Suprapubic skin (tissue), 4 donors: ENCODE measurements at regions not wholly inside any gene's neighbourhood (a gene's known extent, or its start where the extent isn't known, plus 50 kb on each side); places are given as distances from the start of the nearest gene placed in this dataset.

Experiments used
- DNase-seq, 2 donors: peaks; one replicate each; pipeline ENCODE4 v3.0.0-alpha.2; 2019; ENCODE audit warnings: low spot score in 2 of 2
- H3K27ac ChIP-seq: fragments of 200-600 bp; sonication (generic); one replicate; pipeline ENCODE4 v1.5.1; 2019
- H3K27me3 ChIP-seq: fragments of 200-600 bp; sonication (generic); one replicate; pipeline ENCODE4 v1.5.1; 2019
- H3K36me3 ChIP-seq: fragments of 200-600 bp; sonication (generic); one replicate; pipeline ENCODE4 v1.5.1; 2019
- H3K4me1 ChIP-seq: fragments of 200-600 bp; sonication (generic); one replicate; pipeline ENCODE4 v1.5.1; 2019
- H3K4me3 ChIP-seq: fragments of 200-600 bp; sonication (generic); one replicate; pipeline ENCODE4 v1.5.1; 2019; ENCODE audit warnings: mild to moderate bottlenecking
- H3K9me3 ChIP-seq: fragments of 200-600 bp; sonication (generic); one replicate; pipeline ENCODE4 v1.5.1; 2019
- EP300 ChIP-seq: sonication (generic); formaldehyde crosslinking; IDR thresholded peaks from one replicate; pipeline ENCODE4 v1.6.1; 2017; ENCODE audit warnings: antibody characterized with exemption
- POLR2A ChIP-seq, 2 donors: fragments of 450-650 bp; IDR thresholded peaks; one replicate each; pipeline ENCODE4 v1.6.1; 2017; ENCODE audit warnings: antibody characterized with exemption in 2 of 2, mild to moderate bottlenecking in 2 of 2, moderate library complexity in 2 of 2
- POLR2AphosphoS5 ChIP-seq, 3 donors: sonication (generic); formaldehyde crosslinking; IDR thresholded peaks; one replicate each; pipeline ENCODE4 v1.6.1; 2017; ENCODE audit warnings: antibody characterized with exemption in 3 of 3
- WGBS: methylation state at CpG from one replicate; pipeline ENCODE4 v1.1.5; 2018; 5-methylcytosine and 5-hydroxymethylcytosine counted together
- TF ChIP-seq, protein P1 (sequence below), 2 donors: fragments of 200-600 bp in 1 of 2; fragments of 450-650 bp in 1 of 2; sonication (generic) in 1 of 2; IDR thresholded peaks; one replicate each; pipeline ENCODE4 v1.5.1; 2016 to 2019; ENCODE audit warnings: antibody characterized with exemption in 2 of 2, mild to moderate bottlenecking in 1 of 2, moderate library complexity in 1 of 2

DNA sequence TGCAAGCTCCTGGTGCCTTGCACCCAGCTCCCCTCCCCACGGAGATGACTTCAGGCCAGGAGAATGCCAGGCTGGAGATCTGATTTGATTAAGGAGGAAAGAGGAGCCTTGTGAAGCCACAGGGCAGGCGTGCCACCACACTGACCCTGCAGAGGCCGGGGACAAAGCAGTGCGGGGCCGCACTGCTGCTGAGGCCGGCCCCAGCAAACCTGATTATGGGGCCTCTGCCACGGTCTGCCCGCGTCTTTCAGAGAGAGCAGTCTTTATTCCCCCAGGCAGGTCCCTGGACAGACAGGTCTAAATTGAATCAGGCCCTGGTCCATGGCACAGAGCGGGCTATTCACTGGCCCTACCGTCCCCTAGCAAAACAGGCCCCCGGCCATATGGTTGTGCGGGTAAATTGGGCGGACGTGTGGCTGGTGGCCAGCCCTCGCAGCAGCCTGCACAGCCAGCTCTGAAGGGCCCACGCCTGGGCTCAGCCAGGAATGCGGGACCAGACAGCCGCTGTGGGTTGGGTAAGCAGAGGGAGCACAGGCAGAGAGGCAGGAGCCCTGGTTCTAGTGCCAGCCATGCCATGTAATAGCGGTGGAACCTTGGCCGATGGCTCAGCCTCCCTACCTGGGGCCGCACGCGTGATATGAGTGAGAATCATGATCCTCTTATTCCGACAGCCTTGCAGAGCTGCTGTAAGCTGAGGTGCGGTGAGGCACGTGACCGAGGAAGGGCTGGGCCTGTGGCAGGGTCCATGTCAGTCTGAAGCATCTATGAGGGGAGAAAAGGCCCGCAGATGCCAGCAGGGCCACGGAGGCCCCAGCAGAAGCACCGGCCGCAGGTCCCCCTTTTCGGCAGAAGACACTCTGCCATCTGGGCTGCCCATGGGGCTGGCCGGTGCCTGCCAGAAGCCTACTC lies 97.3 kb upstream of the MYCN start:
- Histone ChIP-seq H3K36me3 (no peaks in the 10 kb centered on the region), H3K9me3 (no peaks in the 10 kb centered on the region), H3K27ac (no peak overlapping the region), H3K4me1 (no peaks in the 10 kb centered on the region), H3K27me3 (no peaks in the 10 kb centered on the region), H3K4me3 (no peak overlapping the region)
- 87% methylated on average over 31 of the region's 34 CpGs for WGBS
- no peak for DNase-seq
- TF ChIP-seq, protein P1, sequence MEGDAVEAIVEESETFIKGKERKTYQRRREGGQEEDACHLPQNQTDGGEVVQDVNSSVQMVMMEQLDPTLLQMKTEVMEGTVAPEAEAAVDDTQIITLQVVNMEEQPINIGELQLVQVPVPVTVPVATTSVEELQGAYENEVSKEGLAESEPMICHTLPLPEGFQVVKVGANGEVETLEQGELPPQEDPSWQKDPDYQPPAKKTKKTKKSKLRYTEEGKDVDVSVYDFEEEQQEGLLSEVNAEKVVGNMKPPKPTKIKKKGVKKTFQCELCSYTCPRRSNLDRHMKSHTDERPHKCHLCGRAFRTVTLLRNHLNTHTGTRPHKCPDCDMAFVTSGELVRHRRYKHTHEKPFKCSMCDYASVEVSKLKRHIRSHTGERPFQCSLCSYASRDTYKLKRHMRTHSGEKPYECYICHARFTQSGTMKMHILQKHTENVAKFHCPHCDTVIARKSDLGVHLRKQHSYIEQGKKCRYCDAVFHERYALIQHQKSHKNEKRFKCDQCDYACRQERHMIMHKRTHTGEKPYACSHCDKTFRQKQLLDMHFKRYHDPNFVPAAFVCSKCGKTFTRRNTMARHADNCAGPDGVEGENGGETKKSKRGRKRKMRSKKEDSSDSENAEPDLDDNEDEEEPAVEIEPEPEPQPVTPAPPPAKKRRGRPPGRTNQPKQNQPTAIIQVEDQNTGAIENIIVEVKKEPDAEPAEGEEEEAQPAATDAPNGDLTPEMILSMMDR (IDR thresholded peaks at IDR 0.05) = no peak
- no peak for TF ChIP-seq EP300
- no peak for TF ChIP-seq POLR2AphosphoS5 (IDR thresholded peaks at IDR 0.05)
- no peak for TF ChIP-seq POLR2A (IDR thresholded peaks at IDR 0.05)

DNA sequence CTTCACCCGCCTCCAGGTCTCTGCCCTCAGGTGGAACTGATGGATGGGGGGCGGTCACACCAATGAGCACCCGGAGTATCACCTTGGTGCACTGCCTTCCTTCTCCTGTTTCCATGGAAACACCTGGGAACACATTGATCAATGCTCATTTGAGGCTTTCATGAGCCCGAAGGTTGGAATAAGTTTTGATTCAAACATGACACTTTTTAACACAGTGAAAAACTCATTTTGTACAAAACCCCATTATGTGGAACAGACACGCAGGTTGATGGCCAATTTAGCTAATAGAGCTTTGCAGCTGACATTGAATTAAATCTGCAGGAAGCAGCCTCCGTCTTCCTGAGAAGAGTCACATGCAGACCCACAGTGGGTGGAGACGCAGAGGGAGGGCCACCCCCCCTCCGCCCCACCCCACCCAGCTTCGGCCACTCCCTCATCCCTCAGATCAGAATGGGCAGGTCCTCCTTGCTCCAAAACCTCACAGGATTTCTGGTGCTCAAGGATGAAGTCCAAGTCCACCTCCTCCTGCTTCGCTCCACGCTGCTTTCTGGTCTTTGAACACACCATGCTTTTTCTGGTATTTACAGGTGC lies 96.0 kb upstream of the MYCN start:
- DNase-seq = no peak
- no peaks in the 10 kb centered on the region for H3K36me3 ChIP-seq
- WGBS = 58% methylated on average over 11 of the region's 11 CpGs

DNA sequence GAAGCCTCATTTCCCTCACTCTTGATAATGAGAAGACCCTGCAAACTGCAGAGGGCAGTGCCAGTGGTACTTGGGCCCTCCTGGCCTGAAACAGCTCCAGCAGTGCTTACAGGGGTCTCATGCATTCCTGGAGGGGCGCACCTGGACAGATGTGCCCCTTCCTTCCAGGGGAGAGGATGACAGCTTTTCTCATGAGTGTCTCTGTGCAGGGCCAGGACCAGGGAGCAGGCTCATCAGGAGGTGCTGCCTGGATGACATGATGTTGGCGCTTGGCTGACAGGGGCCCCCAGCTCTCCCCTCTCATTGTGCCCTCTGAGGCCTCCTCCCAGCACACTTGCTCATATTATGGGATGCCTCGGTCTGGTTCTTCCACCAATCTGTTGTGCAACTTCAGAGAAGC lies 95.1 kb upstream of the MYCN start:
- Histone ChIP-seq H3K27ac (no peak overlapping the region), H3K36me3 (no peaks in the 10 kb centered on the region), H3K4me1 (no peaks in the 10 kb centered on the region), H3K4me3 (no peak overlapping the region), H3K9me3 (no peaks in the 10 kb centered on the region), H3K27me3 (no peaks in the 10 kb centered on the region)
- DNase-seq = no peak
- TF ChIP-seq POLR2AphosphoS5 (IDR thresholded peaks at IDR 0.05) (no peak), EP300 (no peak), POLR2A (IDR thresholded peaks at IDR 0.05) (no peak)
- TF ChIP-seq, protein P1 (IDR thresholded peaks at IDR 0.05) = no peak
- 82% methylated on average over 3 of the region's 3 CpGs for WGBS

More for the DNA sequence above, 96.0 kb upstream of the MYCN start:
- Histone ChIP-seq H3K4me3 (no peak overlapping the region), H3K4me1 (no peaks in the 10 kb centered on the region), H3K27me3 (no peaks in the 10 kb centered on the region), H3K9me3 (no peaks in the 10 kb centered on the region), H3K27ac (no peak overlapping the region)
- TF ChIP-seq EP300 (no peak), POLR2A (IDR thresholded peaks at IDR 0.05) (no peak), POLR2AphosphoS5 (IDR thresholded peaks at IDR 0.05) (no peak)
- TF ChIP-seq, protein P1 (IDR thresholded peaks at IDR 0.05) = no peak

DNA sequence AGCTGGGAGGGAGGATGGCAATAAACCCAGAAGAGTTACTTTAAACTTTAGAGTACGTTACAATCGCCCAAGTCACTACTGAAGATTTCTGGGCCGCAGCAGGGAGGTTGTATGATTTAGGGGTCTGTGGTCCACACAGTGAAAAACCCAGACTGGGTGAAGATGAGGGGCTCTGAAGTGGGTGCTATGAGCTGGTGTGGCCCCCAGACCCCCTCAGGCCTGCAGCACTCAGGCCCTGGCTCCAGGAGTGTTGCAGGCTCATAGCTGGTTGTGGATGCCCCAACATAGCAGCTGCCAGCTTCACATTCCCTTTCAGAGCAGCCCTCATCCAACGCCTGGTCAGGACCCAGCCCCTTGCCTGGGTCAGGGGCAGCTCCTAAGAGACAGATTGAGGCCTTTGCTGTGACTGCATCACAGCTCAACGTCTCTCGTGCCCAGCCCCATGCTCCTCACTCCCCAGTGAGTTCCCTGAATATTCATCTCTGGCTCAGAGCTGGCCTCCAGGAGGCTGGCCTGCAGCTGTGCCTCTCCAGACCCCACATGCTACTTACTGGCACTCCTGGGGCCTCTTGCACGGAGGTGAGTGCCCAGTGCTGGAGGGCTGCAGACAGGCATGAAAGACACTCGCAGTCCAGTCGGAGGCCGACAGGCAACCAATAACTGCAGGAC lies 94.5 kb upstream of the MYCN start:
- WGBS = 88% methylated on average over 10 of the region's 10 CpGs
- Histone ChIP-seq H3K9me3 (no peaks in the 10 kb centered on the region), H3K27ac (no peak overlapping the region), H3K27me3 (no peaks in the 10 kb centered on the region), H3K4me3 (no peak overlapping the region), H3K4me1 (no peaks in the 10 kb centered on the region), H3K36me3 (no peaks in the 10 kb centered on the region)
- TF ChIP-seq, protein P1 (IDR thresholded peaks at IDR 0.05) = no peak
- TF ChIP-seq POLR2A (IDR thresholded peaks at IDR 0.05) (no peak), EP300 (no peak), POLR2AphosphoS5 (IDR thresholded peaks at IDR 0.05) (no peak)
- no peak for DNase-seq

DNA sequence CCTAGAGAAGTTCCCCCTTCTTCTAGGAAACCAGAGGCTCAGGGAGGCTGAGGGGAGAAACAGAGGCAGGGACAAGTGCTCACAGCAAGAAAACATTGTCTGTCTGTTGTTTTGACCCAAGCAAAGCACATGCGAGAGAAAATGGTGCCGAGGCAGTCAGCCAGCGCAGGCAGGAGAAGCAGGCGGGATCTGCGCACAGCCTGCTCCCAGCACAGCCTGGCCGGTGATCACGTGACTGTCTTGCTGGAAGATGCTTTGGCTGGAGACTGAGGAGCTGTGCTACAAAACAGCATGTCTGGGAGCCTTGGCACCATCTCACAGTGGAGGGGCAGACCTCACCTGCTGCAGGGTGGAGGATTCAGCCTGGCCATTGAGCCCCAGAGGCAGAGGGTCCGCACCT lies 93.7 kb upstream of the MYCN start:
- H3K9me3 ChIP-seq = no peaks in the 10 kb centered on the region
- no peak overlapping the region for H3K4me3 ChIP-seq
- H3K27ac ChIP-seq = no peak overlapping the region
- no peaks in the 10 kb centered on the region for H3K36me3 ChIP-seq
- TF ChIP-seq EP300 (no peak), POLR2A (IDR thresholded peaks at IDR 0.05) (no peak), POLR2AphosphoS5 (IDR thresholded peaks at IDR 0.05) (no peak)
- TF ChIP-seq, protein P1 (IDR thresholded peaks at IDR 0.05) = no peak
- WGBS = 90% methylated on average over 7 of the region's 8 CpGs
- no peaks in the 10 kb centered on the region for H3K4me1 ChIP-seq
- H3K27me3 ChIP-seq = no peaks in the 10 kb centered on the region
- DNase-seq = no peak
